ENCODE measurements at regions not wholly inside any gene's neighbourhood (a gene's known extent, or its start where the extent isn't known, plus 50 kb on each side); places are given as distances from the start of the nearest gene placed in this dataset.

GRCh38 chr20:48076747-48077146 lies 291.5 kb upstream of the SULF2 start:
- Histone ChIP-seq H3K4me1 (ENCODE audit: control insufficient read depth, insufficient read depth, low read length) (no peaks in the 10 kb centered on the region), H3K27me3 (ENCODE audit: control insufficient read depth, insufficient read depth, low read length, poor library complexity, severe bottlenecking) (no peaks in the 10 kb centered on the region), H3K9me3 (ENCODE audit: control insufficient read depth, low read length) (no peaks in the 10 kb centered on the region), H3K4me3 (ENCODE audit: insufficient read depth, low read depth, low read length) (no peak overlapping the region), H3K27ac (ENCODE audit: insufficient read depth, low read depth, low read length, poor library complexity, severe bottlenecking) (no peak overlapping the region), H3K36me3 (ENCODE audit: control insufficient read depth, insufficient read depth, low read length) (no peaks in the 10 kb centered on the region)
- 73 to 76% methylated on average over 6 of the region's 6 CpGs for WGBS, 2 experiments

- H3K27ac ChIP-seq (ENCODE audit: insufficient read depth, low read depth, low read length, poor library complexity, severe bottlenecking): no peak overlapping the region
- 94 to 96% methylated on average over 11 of the region's 11 CpGs for WGBS, 2 experiments
- no peaks in the 10 kb centered on the region for H3K27me3 ChIP-seq (ENCODE audit: control insufficient read depth, insufficient read depth, low read length, poor library complexity, severe bottlenecking)
- no peaks in the 10 kb centered on the region for H3K36me3 ChIP-seq (ENCODE audit: control insufficient read depth, insufficient read depth, low read length)
- no peaks in the 10 kb centered on the region for H3K4me1 ChIP-seq (ENCODE audit: control insufficient read depth, insufficient read depth, low read length)
- no peak overlapping the region for H3K4me3 ChIP-seq (ENCODE audit: insufficient read depth, low read depth, low read length)
- H3K9me3 ChIP-seq (ENCODE audit: control insufficient read depth, low read length): no peaks in the 10 kb centered on the region
Measured at GRCh38 chr20:48076247-48076646, 291.0 kb upstream of the SULF2 start.

- Histone ChIP-seq H3K4me1 (ENCODE audit: control insufficient read depth, insufficient read depth, low read length) (no peaks in the 10 kb centered on the region), H3K27ac (ENCODE audit: insufficient read depth, low read depth, low read length, poor library complexity, severe bottlenecking) (no peak overlapping the region), H3K27me3 (ENCODE audit: control insufficient read depth, insufficient read depth, low read length, poor library complexity, severe bottlenecking) (no peaks in the 10 kb centered on the region), H3K36me3 (ENCODE audit: control insufficient read depth, insufficient read depth, low read length) (no peaks in the 10 kb centered on the region), H3K4me3 (ENCODE audit: insufficient read depth, low read depth, low read length) (no peak overlapping the region), H3K9me3 (ENCODE audit: control insufficient read depth, low read length) (no peaks in the 10 kb centered on the region)
- WGBS, 2 experiments: 92 to 94% methylated on average over 6 to 7 of the region's 7 CpGs
Measured at GRCh38 chr20:48075591-48076174, 290.4 kb upstream of the SULF2 start.

- Histone ChIP-seq H3K27me3 (ENCODE audit: control insufficient read depth, insufficient read depth, low read length, poor library complexity, severe bottlenecking) (no peaks in the 10 kb centered on the region), H3K27ac (ENCODE audit: insufficient read depth, low read depth, low read length, poor library complexity, severe bottlenecking) (no peak overlapping the region), H3K36me3 (ENCODE audit: control insufficient read depth, insufficient read depth, low read length) (no peaks in the 10 kb centered on the region), H3K9me3 (ENCODE audit: control insufficient read depth, low read length) (no peaks in the 10 kb centered on the region), H3K4me1 (ENCODE audit: control insufficient read depth, insufficient read depth, low read length) (no peaks in the 10 kb centered on the region), H3K4me3 (ENCODE audit: insufficient read depth, low read depth, low read length) (no peak overlapping the region)
- WGBS, 2 experiments: 94 to 96% methylated on average over 5 of the region's 5 CpGs
Measured at GRCh38 chr20:48070991-48071652, 285.8 kb upstream of the SULF2 start.

- Histone ChIP-seq H3K36me3 (ENCODE audit: control insufficient read depth, insufficient read depth, low read length) (no peaks in the 10 kb centered on the region), H3K4me1 (ENCODE audit: control insufficient read depth, insufficient read depth, low read length) (no peaks in the 10 kb centered on the region), H3K27ac (ENCODE audit: insufficient read depth, low read depth, low read length, poor library complexity, severe bottlenecking) (no peak overlapping the region), H3K4me3 (ENCODE audit: insufficient read depth, low read depth, low read length) (no peak overlapping the region), H3K9me3 (ENCODE audit: control insufficient read depth, low read length) (no peaks in the 10 kb centered on the region), H3K27me3 (ENCODE audit: control insufficient read depth, insufficient read depth, low read length, poor library complexity, severe bottlenecking) (no peaks in the 10 kb centered on the region)
- 88 to 94% methylated on average over 3 of the region's 3 CpGs for WGBS, 2 experiments
Measured at GRCh38 chr20:48069596-48069995, 284.3 kb upstream of the SULF2 start.

GRCh38 chr20:48066851-48067250 lies 281.6 kb upstream of the SULF2 start:
- no peaks in the 10 kb centered on the region for H3K9me3 ChIP-seq (ENCODE audit: control insufficient read depth, low read length)
- no peaks in the 10 kb centered on the region for H3K36me3 ChIP-seq (ENCODE audit: control insufficient read depth, insufficient read depth, low read length)
- no peaks in the 10 kb centered on the region for H3K27me3 ChIP-seq (ENCODE audit: control insufficient read depth, insufficient read depth, low read length, poor library complexity, severe bottlenecking)
- no peaks in the 10 kb centered on the region for H3K4me1 ChIP-seq (ENCODE audit: control insufficient read depth, insufficient read depth, low read length)
- 96% methylated on average over 3 of the region's 3 CpGs for WGBS, 2 experiments
- no peak overlapping the region for H3K4me3 ChIP-seq (ENCODE audit: insufficient read depth, low read depth, low read length)
- no peak overlapping the region for H3K27ac ChIP-seq (ENCODE audit: insufficient read depth, low read depth, low read length, poor library complexity, severe bottlenecking)

GRCh38 chr20:48066246-48066645 lies 281.0 kb upstream of the SULF2 start:
- WGBS, 2 experiments: 95 to 97% methylated on average over 13 of the region's 13 CpGs
- H3K27me3 ChIP-seq (ENCODE audit: control insufficient read depth, insufficient read depth, low read length, poor library complexity, severe bottlenecking): no peaks in the 10 kb centered on the region
- no peak overlapping the region for H3K4me3 ChIP-seq (ENCODE audit: insufficient read depth, low read depth, low read length)
- no peaks in the 10 kb centered on the region for H3K9me3 ChIP-seq (ENCODE audit: control insufficient read depth, low read length)
- no peaks in the 10 kb centered on the region for H3K4me1 ChIP-seq (ENCODE audit: control insufficient read depth, insufficient read depth, low read length)
- H3K36me3 ChIP-seq (ENCODE audit: control insufficient read depth, insufficient read depth, low read length): no peaks in the 10 kb centered on the region
- no peak overlapping the region for H3K27ac ChIP-seq (ENCODE audit: insufficient read depth, low read depth, low read length, poor library complexity, severe bottlenecking)

- no peaks in the 10 kb centered on the region for H3K36me3 ChIP-seq (ENCODE audit: control insufficient read depth, insufficient read depth, low read length)
- no peaks in the 10 kb centered on the region for H3K9me3 ChIP-seq (ENCODE audit: control insufficient read depth, low read length)
- WGBS, 2 experiments: 82 to 95% methylated on average over 1 of the region's 1 CpG
- no peak overlapping the region for H3K27ac ChIP-seq (ENCODE audit: insufficient read depth, low read depth, low read length, poor library complexity, severe bottlenecking)
- no peak overlapping the region for H3K4me3 ChIP-seq (ENCODE audit: insufficient read depth, low read depth, low read length)
- no peaks in the 10 kb centered on the region for H3K27me3 ChIP-seq (ENCODE audit: control insufficient read depth, insufficient read depth, low read length, poor library complexity, severe bottlenecking)
- H3K4me1 ChIP-seq (ENCODE audit: control insufficient read depth, insufficient read depth, low read length): no peaks in the 10 kb centered on the region
Measured at GRCh38 chr20:48065833-48066232, 280.6 kb upstream of the SULF2 start.

- Histone ChIP-seq H3K4me3 (ENCODE audit: insufficient read depth, low read depth, low read length) (no peak overlapping the region), H3K9me3 (ENCODE audit: control insufficient read depth, low read length) (no peaks in the 10 kb centered on the region), H3K27me3 (ENCODE audit: control insufficient read depth, insufficient read depth, low read length, poor library complexity, severe bottlenecking) (no peaks in the 10 kb centered on the region), H3K36me3 (ENCODE audit: control insufficient read depth, insufficient read depth, low read length) (no peaks in the 10 kb centered on the region), H3K27ac (ENCODE audit: insufficient read depth, low read depth, low read length, poor library complexity, severe bottlenecking) (no peak overlapping the region), H3K4me1 (ENCODE audit: control insufficient read depth, insufficient read depth, low read length) (no peaks in the 10 kb centered on the region)
- 92 to 97% methylated on average over 4 of the region's 4 CpGs for WGBS, 2 experiments
Measured at GRCh38 chr20:48064929-48065328, 279.6 kb upstream of the SULF2 start.

- no peaks in the 10 kb centered on the region for H3K36me3 ChIP-seq (ENCODE audit: control insufficient read depth, insufficient read depth, low read length)
- no peaks in the 10 kb centered on the region for H3K9me3 ChIP-seq (ENCODE audit: control insufficient read depth, low read length)
- no peak overlapping the region for H3K4me3 ChIP-seq (ENCODE audit: insufficient read depth, low read depth, low read length)
- no peak overlapping the region for H3K27ac ChIP-seq (ENCODE audit: insufficient read depth, low read depth, low read length, poor library complexity, severe bottlenecking)
- H3K4me1 ChIP-seq (ENCODE audit: control insufficient read depth, insufficient read depth, low read length): no peaks in the 10 kb centered on the region
- WGBS, 2 experiments: 89 to 92% methylated on average over 16 of the region's 16 CpGs
- no peaks in the 10 kb centered on the region for H3K27me3 ChIP-seq (ENCODE audit: control insufficient read depth, insufficient read depth, low read length, poor library complexity, severe bottlenecking)
Measured at GRCh38 chr20:48060841-48061720, 275.8 kb upstream of the SULF2 start.
